Loucy (cell line): ENCODE measurements at regions not wholly inside any gene's neighbourhood (a gene's known extent, or its start where the extent isn't known, plus 50 kb on each side); places are given as distances from the start of the nearest gene placed in this dataset.

Source experiments
- CTCF ChIP-seq: fragments of 200-600 bp; sonication (generic); conservative IDR thresholded peaks from 2 replicates; pipeline ENCODE4 v1.5.1; 2014; ENCODE audit warnings: mild to moderate bottlenecking, antibody characterized with exemption, low read length
- EZH2phosphoT487 ChIP-seq: fragments of 200-600 bp; IDR thresholded peaks from 2 replicates; pipeline ENCODE4 v1.6.1; 2018; ENCODE audit warnings: antibody characterized with exemption, mild to moderate bottlenecking, moderate library complexity, borderline replicate concordance

GRCh38 chr10:118501171-118501570 lies 94.3 kb downstream of the PRLHR start:
- TF ChIP-seq CTCF (no peak), EZH2phosphoT487 (no peak)
